ENCODE measurements at regions not wholly inside any gene's neighbourhood (a gene's known extent, or its start where the extent isn't known, plus 50 kb on each side); places are given as distances from the start of the nearest gene placed in this dataset.

- Histone ChIP-seq H3K14ac (ENCODE audit: low read length) (no peak overlapping the region), H4K91ac (ENCODE audit: low read depth, low read length) (no peak overlapping the region), H2BK120ac (ENCODE audit: insufficient read depth, low read length, poor library complexity) (no peak overlapping the region), H3K79me1 (ENCODE audit: low read length) (no peaks in the 10 kb centered on the region), H3K18ac (ENCODE audit: low read length) (no peak overlapping the region), H2BK12ac (ENCODE audit: low read length) (no peak overlapping the region), H3K27me3 (ENCODE audit: insufficient read depth, low read length) (no peaks in the 10 kb centered on the region), H3K27ac (ENCODE audit: low read depth, low read length) (no peak overlapping the region), H2AK5ac (ENCODE audit: low read length) (no peak overlapping the region), H3K9ac (ENCODE audit: low read length) (no peak overlapping the region), H3K79me2 (ENCODE audit: control insufficient read depth, insufficient read depth, low read length, poor library complexity) (no peaks in the 10 kb centered on the region), H3K23ac (ENCODE audit: low read length) (no peak overlapping the region), H4K8ac (ENCODE audit: low read depth, low read length) (no peak overlapping the region), H3K4me2 (ENCODE audit: low read length) (no peak overlapping the region), H3K4ac (ENCODE audit: low read depth, low read length) (no peak overlapping the region), H3K4me1 (ENCODE audit: control insufficient read depth in 1 of 2, insufficient read depth in 2 of 2, low read length in 2 of 2) (peaks cover 5 to 6% of the 10 kb centered on the region in 2 experiments), H3K4me3 (ENCODE audit: low read depth, low read length) (no peak overlapping the region), H2AFZ (ENCODE audit: insufficient read depth, low read length, poor library complexity) (no peak overlapping the region), H3K36me3 (ENCODE audit: control insufficient read depth in 1 of 2, insufficient read depth in 2 of 2, low read length in 2 of 2) (peaks cover 0 to 2% of the 10 kb centered on the region in 2 experiments), H2BK5ac (ENCODE audit: low read depth, low read length, poor library complexity) (no peak overlapping the region), H4K12ac (ENCODE audit: low read depth, low read length) (no peak overlapping the region), H3K9me3 (ENCODE audit: insufficient read depth, low read depth, low read length) (no peaks in the 10 kb centered on the region)
- no CpG with 5 or more reads among the region's 4 CpGs for WGBS (ENCODE audit: extremely low coverage, insufficient coverage, insufficient read length)
- DNase-seq: peak in 1 of 2 donors; percentile 10
Observed at GRCh38 chr15:39468331-39468730, 112.5 kb upstream of the THBS1 start.

- Histone ChIP-seq H3K4me3 (ENCODE audit: low read depth, low read length) (no peak overlapping the region), H3K27ac (ENCODE audit: low read depth, low read length) (no peak overlapping the region), H3K14ac (ENCODE audit: low read length) (no peak overlapping the region), H3K4me1 (ENCODE audit: control insufficient read depth in 1 of 2, insufficient read depth in 2 of 2, low read length in 2 of 2) (peaks cover 6% of the 10 kb centered on the region in 2 experiments), H2AK5ac (ENCODE audit: low read length) (no peak overlapping the region), H3K9ac (ENCODE audit: low read length) (no peak overlapping the region), H2BK12ac (ENCODE audit: low read length) (no peak overlapping the region), H4K12ac (ENCODE audit: low read depth, low read length) (no peak overlapping the region), H3K4ac (ENCODE audit: low read depth, low read length) (no peak overlapping the region), H3K79me2 (ENCODE audit: control insufficient read depth, insufficient read depth, low read length, poor library complexity) (no peaks in the 10 kb centered on the region), H3K79me1 (ENCODE audit: low read length) (peaks cover 1% of the 10 kb centered on the region), H2BK120ac (ENCODE audit: insufficient read depth, low read length, poor library complexity) (no peak overlapping the region), H3K4me2 (ENCODE audit: low read length) (no peak overlapping the region), H3K18ac (ENCODE audit: low read length) (no peak overlapping the region), H4K8ac (ENCODE audit: low read depth, low read length) (no peak overlapping the region), H3K27me3 (ENCODE audit: insufficient read depth, low read length) (no peaks in the 10 kb centered on the region), H3K9me3 (ENCODE audit: insufficient read depth, low read depth, low read length) (no peaks in the 10 kb centered on the region), H3K36me3 (ENCODE audit: control insufficient read depth in 1 of 2, insufficient read depth in 2 of 2, low read length in 2 of 2) (peaks cover 0 to 2% of the 10 kb centered on the region in 2 experiments), H3K23ac (ENCODE audit: low read length) (no peak overlapping the region), H2AFZ (ENCODE audit: insufficient read depth, low read length, poor library complexity) (no peak overlapping the region), H2BK5ac (ENCODE audit: low read depth, low read length, poor library complexity) (no peak overlapping the region), H4K91ac (ENCODE audit: low read depth, low read length) (no peak overlapping the region)
- WGBS (ENCODE audit: extremely low coverage, insufficient coverage, insufficient read length): no CpG with 5 or more reads among the region's 3 CpGs
- DNase-seq: no peak
Observed at GRCh38 chr15:39468828-39469227, 112.1 kb upstream of the THBS1 start.

GRCh38 chr15:39471785-39472574 is 108.9 kb upstream of the THBS1 start:
- Histone ChIP-seq H2BK12ac (ENCODE audit: low read length) (no peak overlapping the region), H3K4me1 (ENCODE audit: control insufficient read depth in 1 of 2, insufficient read depth in 2 of 2, low read length in 2 of 2) (peaks cover 11 to 13% of the 10 kb centered on the region in 2 experiments)
- WGBS (ENCODE audit: extremely low coverage, insufficient coverage, insufficient read length): no CpG with 5 or more reads among the region's 2 CpGs

GRCh38 chr15:39472621-39473297 is 108.1 kb upstream of the THBS1 start:
- Histone ChIP-seq H3K14ac (ENCODE audit: low read length) (no peak overlapping the region), H3K79me1 (ENCODE audit: low read length) (peaks cover 6% of the 10 kb centered on the region)
- WGBS (ENCODE audit: extremely low coverage, insufficient coverage, insufficient read length): no CpG with 5 or more reads among the region's 12 CpGs

More at GRCh38 chr15:39471785-39472574, 108.9 kb upstream of the THBS1 start:
- Histone ChIP-seq H2AFZ (ENCODE audit: insufficient read depth, low read length, poor library complexity) (no peak overlapping the region), H2BK5ac (ENCODE audit: low read depth, low read length, poor library complexity) (no peak overlapping the region), H3K36me3 (ENCODE audit: control insufficient read depth in 1 of 2, insufficient read depth in 2 of 2, low read length in 2 of 2) (no peaks in the 10 kb centered on the region), H3K27me3 (ENCODE audit: insufficient read depth, low read length) (no peaks in the 10 kb centered on the region), H3K79me2 (ENCODE audit: control insufficient read depth, insufficient read depth, low read length, poor library complexity) (no peaks in the 10 kb centered on the region), H3K4me2 (ENCODE audit: low read length) (no peak overlapping the region), H3K18ac (ENCODE audit: low read length) (no peak overlapping the region), H4K12ac (ENCODE audit: low read depth, low read length) (no peak overlapping the region), H4K8ac (ENCODE audit: low read depth, low read length) (no peak overlapping the region), H3K14ac (ENCODE audit: low read length) (no peak overlapping the region), H4K91ac (ENCODE audit: low read depth, low read length) (no peak overlapping the region), H3K4me3 (ENCODE audit: low read depth, low read length) (no peak overlapping the region), H3K9ac (ENCODE audit: low read length) (no peak overlapping the region), H3K4ac (ENCODE audit: low read depth, low read length) (no peak overlapping the region), H2BK120ac (ENCODE audit: insufficient read depth, low read length, poor library complexity) (no peak overlapping the region), H3K23ac (ENCODE audit: low read length) (no peak overlapping the region), H3K27ac (ENCODE audit: low read depth, low read length) (no peak overlapping the region), H3K9me3 (ENCODE audit: insufficient read depth, low read depth, low read length) (no peaks in the 10 kb centered on the region), H3K79me1 (ENCODE audit: low read length) (peaks cover 6% of the 10 kb centered on the region), H2AK5ac (ENCODE audit: low read length) (no peak overlapping the region)
- DNase-seq: peak in 1 of 2 donors; percentile 9

More at GRCh38 chr15:39472621-39473297, 108.1 kb upstream of the THBS1 start:
- Histone ChIP-seq H3K4me3 (ENCODE audit: low read depth, low read length) (no peak overlapping the region), H3K4me1 (ENCODE audit: control insufficient read depth in 1 of 2, insufficient read depth in 2 of 2, low read length in 2 of 2) (peaks cover 11 to 13% of the 10 kb centered on the region in 2 experiments), H4K8ac (ENCODE audit: low read depth, low read length) (no peak overlapping the region), H2BK5ac (ENCODE audit: low read depth, low read length, poor library complexity) (no peak overlapping the region), H3K36me3 (ENCODE audit: control insufficient read depth in 1 of 2, insufficient read depth in 2 of 2, low read length in 2 of 2) (no peaks in the 10 kb centered on the region), H2AK5ac (ENCODE audit: low read length) (no peak overlapping the region), H3K79me2 (ENCODE audit: control insufficient read depth, insufficient read depth, low read length, poor library complexity) (no peaks in the 10 kb centered on the region), H4K12ac (ENCODE audit: low read depth, low read length) (no peak overlapping the region), H4K91ac (ENCODE audit: low read depth, low read length) (peak overlapping the region; percentile 1), H3K27me3 (ENCODE audit: insufficient read depth, low read length) (no peaks in the 10 kb centered on the region), H3K9ac (ENCODE audit: low read length) (no peak overlapping the region), H2BK12ac (ENCODE audit: low read length) (peak overlapping the region; percentile 5), H2BK120ac (ENCODE audit: insufficient read depth, low read length, poor library complexity) (no peak overlapping the region), H3K27ac (ENCODE audit: low read depth, low read length) (peak overlapping the region; percentile 15), H3K4me2 (ENCODE audit: low read length) (no peak overlapping the region), H2AFZ (ENCODE audit: insufficient read depth, low read length, poor library complexity) (no peak overlapping the region), H3K4ac (ENCODE audit: low read depth, low read length) (no peak overlapping the region), H3K9me3 (ENCODE audit: insufficient read depth, low read depth, low read length) (no peaks in the 10 kb centered on the region), H3K23ac (ENCODE audit: low read length) (no peak overlapping the region), H3K18ac (ENCODE audit: low read length) (no peak overlapping the region)
- DNase-seq: peak in 1 of 2 donors; percentile 39

All from trophoblast cell (in vitro differentiated cells and primary cell).